NCI-H1092 (cell line): ENCODE measurements at regions not wholly inside any gene's neighbourhood (a gene's known extent, or its start where the extent isn't known, plus 50 kb on each side); places are given as distances from the start of the nearest gene placed in this dataset.
"Not testable (repeated sequence)": the region's sequence is repeated elsewhere in the genome, so short reads cannot be mapped to it uniquely, and the experiment has no call there.

Experiments used
- DNase-seq: peaks from one replicate; lab custom pipeline; 2025; lab: John Stamatoyannopoulos, UW

- DNase-seq = no peak
These were observed 149.4 kb upstream of the CHST15 start for GRCh38 chr10:124242791-124243190.

- DNase-seq = no peak
These were observed 149.0 kb upstream of the CHST15 start for GRCh38 chr10:124242365-124242764.

GRCh38 chr10:124241510-124241909 is 148.1 kb upstream of the CHST15 start:
- DNase-seq = not testable (repeated sequence)

- DNase-seq = no peak
These were observed 147.5 kb upstream of the CHST15 start for GRCh38 chr10:124240839-124241291.

GRCh38 chr10:124239696-124240095 is 146.3 kb upstream of the CHST15 start:
- DNase-seq = no peak

GRCh38 chr10:124239134-124239533 is 145.7 kb upstream of the CHST15 start:
- DNase-seq = no peak

- no peak for DNase-seq
These were observed 145.0 kb upstream of the CHST15 start for GRCh38 chr10:124238367-124238766.

- DNase-seq = no peak
These were observed 144.0 kb upstream of the CHST15 start for GRCh38 chr10:124237282-124237961.

- no peak for DNase-seq
These were observed 143.4 kb upstream of the CHST15 start for GRCh38 chr10:124236816-124237215.

- no peak for DNase-seq
These were observed 142.7 kb upstream of the CHST15 start for GRCh38 chr10:124236136-124236535.

GRCh38 chr10:124235232-124235631 is 141.8 kb upstream of the CHST15 start:
- no peak for DNase-seq

GRCh38 chr10:124233546-124234138 is 140.2 kb upstream of the CHST15 start:
- no peak for DNase-seq

- no peak for DNase-seq
These were observed 139.5 kb upstream of the CHST15 start for GRCh38 chr10:124232686-124233545.

- DNase-seq = no peak
These were observed 138.1 kb upstream of the CHST15 start for GRCh38 chr10:124231168-124232155.

- DNase-seq = no peak
These were observed 137.3 kb upstream of the CHST15 start for GRCh38 chr10:124230635-124231167.

GRCh38 chr10:124229989-124230634 is 136.7 kb upstream of the CHST15 start:
- DNase-seq = no peak

- DNase-seq = no peak
These were observed 136.0 kb upstream of the CHST15 start for GRCh38 chr10:124229201-124229988.

GRCh38 chr10:124228471-124228870 is 135.1 kb upstream of the CHST15 start:
- DNase-seq = no peak

- DNase-seq = no peak
These were observed 134.6 kb upstream of the CHST15 start for GRCh38 chr10:124227988-124228387.
